H1 (cell line): ENCODE measurements at regions not wholly inside any gene's neighbourhood (a gene's known extent, or its start where the extent isn't known, plus 50 kb on each side); places are given as distances from the start of the nearest gene placed in this dataset.
A peak's percentile ranks its signal among the peaks of the same experiment; 100 is the strongest.

ENCODE experiments used
- CTCF ChIA-PET: fragments of 300-600 bp; sonication (Branson Sonifier 250); formaldehyde crosslinking; loops from one replicate; lab custom pipeline; 2021; ENCODE audit not compliant: partially characterized antibody; lab: Charles Lee
- POLR2A ChIA-PET: fragments of 300-600 bp; sonication (Branson Sonifier 250); formaldehyde crosslinking; loops from one replicate; lab custom pipeline; 2021; ENCODE audit warnings: inconsistent platforms; ENCODE audit not compliant: partially characterized antibody; lab: Charles Lee
- DNase-seq, 2 experiments: peaks; one replicate each; pipeline versions ENCODE4 v3.0.0 to v3.0.0-alpha.2; 2010 to 2022; ENCODE audit warnings: low spot score in 2 of 2, low read depth in 1 of 2, mixed read lengths in 1 of 2
- FAIRE-seq: peaks from 2 replicates; lab custom pipeline; 2011; peaks lifted over from hg19 to GRCh38; lab: Jason Lieb, UNC
- H2AFZ ChIP-seq: 2 replicates; pipeline ENCODE4 v1.8.1; 2012; ENCODE audit warnings: low read length, inconsistent platforms
- H2AK5ac ChIP-seq: 2 replicates; pipeline ENCODE4 v1.6.1; 2013; ENCODE audit warnings: low read depth, low read length
- H2BK120ac ChIP-seq: replicated peaks from 2 replicates; pipeline ENCODE3; 2013; ENCODE audit warnings: low read depth, low read length, inconsistent platforms
- H2BK12ac ChIP-seq: 2 replicates; pipeline ENCODE4 v1.6.1; 2013; ENCODE audit warnings: low read depth, low read length
- H2BK15ac ChIP-seq: 2 replicates; pipeline ENCODE4 v1.6.1; 2013; ENCODE audit warnings: low read length
- H2BK20ac ChIP-seq: 2 replicates; pipeline ENCODE4 v1.6.1; 2013; ENCODE audit warnings: low read length
- H2BK5ac ChIP-seq: 2 replicates; pipeline ENCODE4 v1.6.1; 2013; ENCODE audit warnings: low read depth, low read length
- H3K14ac ChIP-seq: 2 replicates; pipeline ENCODE4 v1.6.1; 2013; ENCODE audit warnings: inconsistent platforms; ENCODE audit not compliant: insufficient read length
- H3K18ac ChIP-seq: 2 replicates; pipeline ENCODE4 v1.6.1; 2013; ENCODE audit warnings: low read length; ENCODE audit errors: extremely low read depth
- H3K23ac ChIP-seq: 2 replicates; pipeline ENCODE4 v1.6.1; 2013; ENCODE audit warnings: inconsistent platforms; ENCODE audit not compliant: insufficient read length
- H3K23me2 ChIP-seq: 2 replicates; pipeline ENCODE4 v1.6.1; 2013; ENCODE audit warnings: low read depth, low read length
- H3K27ac ChIP-seq: 2 replicates; pipeline ENCODE4 v1.6.1; 2011; ENCODE audit warnings: low read depth, low read length, inconsistent platforms
- H3K27me3 ChIP-seq, 4 experiments: replicated peaks in 1 of 4; 1 replicate in 1 of 4; 2 replicates in 3 of 4; pipeline versions ENCODE4 v1.6.1 to v1.8.1; 2011 to 2013; ENCODE audit warnings: low read length in 3 of 4, mild to moderate bottlenecking in 3 of 4, inconsistent platforms in 2 of 4, mixed read lengths in 2 of 4, moderate library complexity in 1 of 4; ENCODE audit not compliant: control insufficient read depth in 3 of 4, insufficient read depth in 3 of 4; ENCODE audit errors: extremely low read depth in 1 of 4
- H3K36me3 ChIP-seq, 4 experiments: 2 replicates each; pipeline versions ENCODE4 v1.6.1 to v1.8.1; 2011 to 2013; ENCODE audit warnings: mild to moderate bottlenecking in 4 of 4, low read length in 3 of 4, moderate library complexity in 2 of 4, control low read depth in 1 of 4, inconsistent platforms in 1 of 4; ENCODE audit not compliant: insufficient read depth in 4 of 4, control insufficient read depth in 2 of 4
- H3K4ac ChIP-seq: replicated peaks from 2 replicates; pipeline ENCODE3; 2013; ENCODE audit warnings: low read length, low read depth, mixed read lengths, inconsistent platforms; ENCODE audit not compliant: insufficient read length
- H3K4me1 ChIP-seq, 4 experiments: replicated peaks in 1 of 4; 1 replicate in 1 of 4; 2 replicates in 3 of 4; pipeline versions ENCODE4 v1.6.1 to v1.8.1; 2011 to 2013; ENCODE audit warnings: low read length in 3 of 4, inconsistent platforms in 2 of 4, mixed read lengths in 1 of 4; ENCODE audit not compliant: insufficient read depth in 4 of 4, control insufficient read depth in 3 of 4
- H3K4me2 ChIP-seq, 2 experiments: 2 replicates each; pipeline versions ENCODE4 v1.6.1 to v1.8.1; 2011 to 2013; ENCODE audit warnings: low read depth in 2 of 2, low read length in 2 of 2, control low read depth in 1 of 2, inconsistent platforms in 1 of 2, mild to moderate bottlenecking in 1 of 2; ENCODE audit not compliant: insufficient read depth in 1 of 2
- H3K4me3 ChIP-seq, 4 experiments: fragments of 200-600, 300-600 bp in 1 of 4; sonication (generic), shearing (Covaris generic), sonication (Bioruptor Twin) in 1 of 4; 2 replicates each; pipeline versions ENCODE4 v1.5.1 to v1.8.1; 2011 to 2016; ENCODE audit warnings: low read length in 4 of 4, low read depth in 3 of 4, control low read depth in 2 of 4, inconsistent platforms in 2 of 4, mild to moderate bottlenecking in 2 of 4, mixed read lengths in 1 of 4, moderate library complexity in 1 of 4; ENCODE audit not compliant: insufficient read depth in 2 of 4; ENCODE audit errors: extremely low read depth in 1 of 4
- H3K56ac ChIP-seq: replicated peaks from 2 replicates; pipeline ENCODE3; 2013; ENCODE audit warnings: low read depth, mild to moderate bottlenecking, mixed read lengths, low read length, inconsistent platforms; ENCODE audit not compliant: insufficient read length
- H3K79me1 ChIP-seq: 2 replicates; pipeline ENCODE4 v1.6.1; 2013; ENCODE audit warnings: low read depth, low read length, control low read depth
- H3K79me2 ChIP-seq, 2 experiments: 2 replicates each; pipeline versions ENCODE4 v1.6.1 to v1.8.1; 2012 to 2013; ENCODE audit warnings: low read length in 2 of 2, mild to moderate bottlenecking in 2 of 2, inconsistent platforms in 1 of 2; ENCODE audit not compliant: insufficient read depth in 2 of 2, control insufficient read depth in 1 of 2
- H3K9ac ChIP-seq, 4 experiments: replicated peaks in 1 of 4; 1 replicate in 1 of 4; 2 replicates in 3 of 4; pipeline versions ENCODE4 v1.6.1 to v1.8.1; 2011 to 2013; ENCODE audit warnings: low read depth in 3 of 4, low read length in 3 of 4, control low read depth in 2 of 4, mild to moderate bottlenecking in 2 of 4, moderate library complexity in 2 of 4, inconsistent platforms in 1 of 4; ENCODE audit errors: extremely low read depth in 1 of 4
- H3K9me3 ChIP-seq, 2 experiments: 2 replicates each; pipeline versions ENCODE4 v1.6.1 to v1.8.1; 2012 to 2013; ENCODE audit warnings: mild to moderate bottlenecking in 2 of 2, moderate library complexity in 2 of 2, control low read depth in 1 of 2, inconsistent platforms in 1 of 2, low read depth in 1 of 2, low read length in 1 of 2, mixed read lengths in 1 of 2; ENCODE audit not compliant: insufficient read depth in 2 of 2
- H4K20me1 ChIP-seq, 2 experiments: replicated peaks in 1 of 2; 2 replicates each; pipeline versions ENCODE3 to v1.8.1; 2011 to 2013; ENCODE audit warnings: inconsistent platforms in 2 of 2, low read length in 2 of 2, mild to moderate bottlenecking in 1 of 2; ENCODE audit not compliant: insufficient read depth in 2 of 2, control insufficient read depth in 1 of 2
- H4K5ac ChIP-seq: 2 replicates; pipeline ENCODE4 v1.6.1; 2013; ENCODE audit warnings: low read length, low read depth, mixed read lengths, inconsistent platforms; ENCODE audit not compliant: insufficient read length
- H4K8ac ChIP-seq: 2 replicates; pipeline ENCODE4 v1.8.0; 2013; ENCODE audit warnings: mild to moderate bottlenecking, moderate library complexity, low read length, inconsistent platforms; ENCODE audit not compliant: insufficient read depth; ENCODE audit errors: extremely low read depth
- H4K91ac ChIP-seq: replicated peaks from 2 replicates; pipeline ENCODE3; 2013; ENCODE audit warnings: low read length, mixed read lengths, inconsistent platforms; ENCODE audit not compliant: insufficient read length
- ATF3 ChIP-seq: IDR thresholded peaks from 2 replicates; pipeline ENCODE4 v1.6.1; 2011; ENCODE audit warnings: low read depth, mild to moderate bottlenecking, low read length; ENCODE audit not compliant: insufficient read depth
- MAFK ChIP-seq: IDR thresholded peaks from 2 replicates; pipeline ENCODE4 v1.6.1; 2012; ENCODE audit warnings: low read depth, mild to moderate bottlenecking, improper control_type of control experiment, low read length
- PHF8 ChIP-seq: fragments of 200-600 bp; sonication (generic); conservative IDR thresholded peaks from 2 replicates; pipeline ENCODE4 v1.7.1; 2012; ENCODE audit warnings: low read depth, mild to moderate bottlenecking, inconsistent platforms, low read length, moderate library complexity
- RNF2 ChIP-seq: fragments of 200-900, 300-1000 bp; sonication (generic); IDR thresholded peaks from 2 replicates; pipeline ENCODE4 v1.7.1; 2016; ENCODE audit warnings: borderline replicate concordance, low read depth, mild to moderate bottlenecking, antibody characterized with exemption, low read length; ENCODE audit not compliant: poor library complexity, severe bottlenecking; ENCODE audit errors: missing control alignments
- SAP30 ChIP-seq: fragments of 300-600 bp; sonication (generic); IDR thresholded peaks from 2 replicates; pipeline ENCODE4 v1.7.1; 2012; ENCODE audit warnings: low read length, moderate library complexity, mild to moderate bottlenecking, inconsistent platforms; ENCODE audit not compliant: insufficient read depth, insufficient replicate concordance
- SIN3A ChIP-seq, 2 experiments: IDR thresholded peaks in 1 of 2; conservative IDR thresholded peaks in 1 of 2; 2 replicates each; pipeline ENCODE4 v1.6.1; 2011 to 2012; ENCODE audit warnings: low read length in 2 of 2, improper control_type of control experiment in 1 of 2, low read depth in 1 of 2, mild to moderate bottlenecking in 1 of 2
- USF2 ChIP-seq: IDR thresholded peaks from 2 replicates; pipeline ENCODE4 v1.6.1; 2011; ENCODE audit warnings: low read length, improper control_type of control experiment
- WGBS, 2 experiments: shearing (Covaris generic) in 1 of 2; methylation state at CpG; one replicate each; pipeline versions ENCODE4 v1.1.6 to v1.1.7; 2013 to 2015; ENCODE audit warnings: low lambda C conversion rate in 2 of 2, mixed read lengths in 2 of 2, inconsistent platforms in 1 of 2, low coverage in 1 of 2, missing lambda C conversion rate in 1 of 2; ENCODE audit not compliant: insufficient replicate concordance in 2 of 2, insufficient coverage in 1 of 2, insufficient read length in 1 of 2; ENCODE audit errors: extremely low coverage in 1 of 2, missing lambda C conversion rate in 1 of 2; 5-methylcytosine and 5-hydroxymethylcytosine counted together

GRCh38 chr14:104286086-104286485, 147.7 kb downstream of the KIF26A start:
- Histone ChIP-seq H2BK15ac (0 out of 2 replicates have a peak overlapping the region, but pooled peaks have one; percentile 61), H3K4ac (no peak overlapping the region), H3K9me3 (no peaks in the 10 kb centered on the region), H2AK5ac (no peak overlapping the region), H3K79me2 (no peaks in the 10 kb centered on the region), H2BK120ac (no peak overlapping the region), H3K27me3 (no peaks in the 10 kb centered on the region), H3K79me1 (no peaks in the 10 kb centered on the region), H3K9ac (no peak overlapping the region; a peak in 1 of 7 replicates), H2BK20ac (no peak overlapping the region), H3K14ac (no peak overlapping the region), H3K36me3 (no peaks in the 10 kb centered on the region), H2BK5ac (no peak overlapping the region), H2BK12ac (0 out of 2 replicates have a peak overlapping the region, but pooled peaks have one; percentile 50), H3K4me2 (no peak overlapping the region), H3K4me1 (peaks cover 3 to 6% (median 6%) of the 10 kb centered on the region in 4 experiments), H2AFZ (no peak overlapping the region), H3K27ac (no peak overlapping the region), H4K91ac (no peak overlapping the region), H3K23me2 (0 out of 2 replicates have a peak, but pooled peaks cover 3% of the 10 kb centered on the region), H4K5ac (no peak overlapping the region), H3K18ac (no peak overlapping the region), H3K4me3 (no peak overlapping the region), H4K8ac (no peak overlapping the region), H3K56ac (no peak overlapping the region), H3K23ac (no peak overlapping the region), H4K20me1 (no peaks in the 10 kb centered on the region)
- TF ChIP-seq SIN3A (conservative IDR thresholded peaks at IDR 0.05 in 1 of 2, IDR thresholded peaks at IDR 0.05 in 1 of 2; ENCODE audit: low read depth in 1 of 2, low read length in 2 of 2): no peak
- no peak for TF ChIP-seq SAP30
- no peak for TF ChIP-seq PHF8
- TF ChIP-seq ATF3: no peak
- TF ChIP-seq USF2: no peak
- TF ChIP-seq MAFK: no peak
- no peak for TF ChIP-seq RNF2
- CTCF ChIA-PET: interaction anchor here (0.9 to 1.0 kb wide), 2 partner anchors 51 to 92 kb away, joined by 3 read pairs; no protein-coding TSS in a partner anchor
- WGBS, 2 experiments: 90% methylated on average over 11 of the region's 11 CpGs; no CpG with 5 or more reads in 1 of the 2 experiments
- no peak for FAIRE-seq
- POLR2A ChIA-PET: no interaction called here
- no peak for DNase-seq
